HG02678 (cell line): ENCODE measurements at regions not wholly inside any gene's neighbourhood (a gene's known extent, or its start where the extent isn't known, plus 50 kb on each side); places are given as distances from the start of the nearest gene placed in this dataset.

Experiments
- ATAC-seq: cut with Tn5 transposase; IDR thresholded peaks from one replicate; pipeline ENCODE4 v1.9.1; 2021; ENCODE audit warnings: mild to moderate bottlenecking, moderate library complexity; ENCODE audit not compliant: unreplicated experiment

- no peak for ATAC-seq
These were observed 132.0 kb upstream of the KCNJ16 start for GRCh38 chr17:69943058-69943457.

GRCh38 chr17:69944406-69944805 is 130.6 kb upstream of the KCNJ16 start:
- ATAC-seq, result no peak

DNA sequence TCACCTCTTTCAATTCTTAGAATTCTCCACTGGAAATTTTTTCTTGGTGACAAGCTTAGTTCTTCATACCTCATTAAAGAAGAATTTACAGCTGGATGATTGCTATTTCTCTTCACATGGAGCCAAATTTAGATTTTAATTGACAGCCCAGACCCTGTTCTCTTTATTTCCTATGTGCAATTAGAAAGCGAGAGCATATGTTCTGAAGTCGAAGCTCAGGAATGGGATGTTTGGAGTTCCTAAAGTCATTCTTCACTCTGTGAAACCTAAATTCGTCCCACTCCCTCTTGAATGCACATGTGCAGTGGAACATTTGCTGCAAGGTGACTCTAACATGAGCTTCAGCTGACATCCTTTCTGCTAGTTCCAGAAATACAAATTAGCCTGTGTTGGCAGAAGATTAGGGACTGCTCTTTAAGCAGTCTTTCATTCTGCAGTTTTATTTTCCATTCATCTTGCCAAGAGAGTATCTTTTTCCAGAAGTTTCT is 129.3 kb upstream of the KCNJ16 start:
- ATAC-seq, result no peak

GRCh38 chr17:69947027-69947759 is 127.8 kb upstream of the KCNJ16 start:
- ATAC-seq, result no peak

- ATAC-seq, result no peak
These were observed 126.6 kb upstream of the KCNJ16 start for GRCh38 chr17:69948406-69948805.

- ATAC-seq, result no peak
These were observed 125.5 kb upstream of the KCNJ16 start for GRCh38 chr17:69949496-69949895.

GRCh38 chr17:69949973-69950695 is 124.9 kb upstream of the KCNJ16 start:
- ATAC-seq, result no peak

- ATAC-seq, result no peak
These were observed 124.2 kb upstream of the KCNJ16 start for GRCh38 chr17:69950701-69951418.

GRCh38 chr17:69954241-69954925 is 120.6 kb upstream of the KCNJ16 start:
- no peak for ATAC-seq

- no peak for ATAC-seq
These were observed 117.0 kb upstream of the KCNJ16 start for GRCh38 chr17:69958063-69958462.

- ATAC-seq, result no peak
These were observed 115.7 kb upstream of the KCNJ16 start for GRCh38 chr17:69959283-69959682.

DNA sequence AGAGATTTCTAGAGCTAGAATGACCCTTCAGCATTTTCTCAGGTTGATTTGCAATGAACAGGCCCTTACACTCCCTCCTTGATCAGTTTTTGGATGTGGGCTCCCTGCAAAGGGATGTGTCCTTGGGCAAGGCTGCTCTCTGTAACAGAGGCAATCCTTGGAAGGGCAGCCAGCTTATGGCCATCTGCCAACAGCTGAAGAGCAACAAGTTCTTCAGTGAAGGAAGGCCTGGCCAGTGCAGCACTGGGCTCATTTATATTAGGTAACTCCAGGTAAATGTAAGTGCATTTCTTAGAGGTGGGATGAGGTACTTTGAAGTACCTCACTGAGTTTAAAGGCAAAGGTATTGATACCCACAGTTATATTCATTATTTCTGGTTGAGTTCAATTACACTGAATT is 114.3 kb upstream of the KCNJ16 start:
- ATAC-seq, result no peak

DNA sequence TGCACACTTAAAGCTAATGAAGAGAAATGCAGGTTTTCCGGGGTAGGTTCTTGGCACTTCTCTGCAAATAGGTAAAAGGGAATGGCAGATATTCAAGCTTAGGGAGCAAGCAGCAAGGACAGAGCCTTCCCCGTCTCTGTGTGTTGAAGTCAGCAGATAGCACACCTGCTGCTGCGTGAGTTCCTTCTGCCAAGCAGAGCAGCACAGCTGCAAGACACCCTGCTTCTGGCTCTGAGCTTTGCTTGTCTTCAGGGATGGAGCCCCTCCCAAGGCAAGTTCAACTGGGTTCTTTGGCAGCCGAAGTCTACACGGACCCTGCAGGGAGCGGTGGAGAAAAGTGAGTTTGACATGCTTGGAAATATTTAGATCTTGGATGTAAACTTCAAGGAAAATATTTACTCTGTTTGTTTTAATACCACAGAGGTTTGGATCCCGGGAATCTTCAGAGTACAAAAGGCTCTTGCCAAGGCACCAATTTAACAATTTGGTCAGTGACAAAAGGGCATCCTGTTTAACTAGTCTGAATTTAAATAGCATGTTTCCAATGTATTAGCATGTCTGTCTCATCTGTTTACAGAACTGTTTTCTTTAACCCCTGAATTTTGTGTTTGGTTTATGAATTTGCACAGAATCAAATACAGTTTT is 113.4 kb upstream of the KCNJ16 start:
- no peak for ATAC-seq

GRCh38 chr17:69962436-69962995 is 112.5 kb upstream of the KCNJ16 start:
- ATAC-seq, result no peak

DNA sequence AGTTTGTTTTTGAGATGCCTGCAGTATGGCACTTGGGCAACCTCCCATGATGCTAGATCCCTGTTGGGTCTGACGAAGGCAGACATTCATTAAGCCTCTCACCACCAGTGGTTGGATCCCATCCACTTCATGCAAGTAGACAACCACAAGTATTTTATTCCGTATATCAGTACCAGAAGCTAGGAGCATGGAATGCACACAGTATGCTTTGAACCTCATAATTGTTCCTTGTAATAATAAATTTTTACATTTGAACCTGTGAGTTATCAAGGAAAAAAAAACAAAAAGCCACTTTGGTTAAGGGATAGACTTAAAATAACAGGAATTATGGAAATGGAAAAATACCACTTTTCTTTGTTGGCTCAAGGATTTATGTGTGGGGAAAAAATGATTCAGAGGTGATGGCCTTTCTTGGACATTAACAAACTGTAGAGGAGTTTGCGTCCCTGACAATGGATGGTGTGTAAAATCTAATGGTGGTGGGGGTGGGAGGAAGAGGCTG is 107.1 kb upstream of the KCNJ16 start:
- no peak for ATAC-seq

DNA sequence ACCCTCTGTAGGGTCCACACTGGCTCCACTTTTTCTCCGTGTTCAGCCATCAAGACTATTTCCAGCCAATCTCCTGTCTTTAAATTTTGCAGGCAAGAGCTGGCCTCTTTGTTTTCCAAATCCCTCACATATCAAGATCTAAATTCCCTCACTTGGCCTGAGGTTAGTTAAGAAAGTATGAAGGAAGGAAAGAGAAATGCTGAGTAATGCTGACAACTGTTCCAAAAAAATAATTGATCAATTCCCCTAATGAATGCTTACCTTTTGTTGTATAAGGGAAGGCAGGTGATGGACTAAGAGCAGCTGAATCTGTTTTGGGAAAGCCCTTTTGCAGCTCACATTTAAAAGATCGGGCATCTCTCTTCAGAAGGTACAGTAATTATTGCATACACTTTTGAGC is 105.1 kb upstream of the KCNJ16 start:
- ATAC-seq, result no peak

DNA sequence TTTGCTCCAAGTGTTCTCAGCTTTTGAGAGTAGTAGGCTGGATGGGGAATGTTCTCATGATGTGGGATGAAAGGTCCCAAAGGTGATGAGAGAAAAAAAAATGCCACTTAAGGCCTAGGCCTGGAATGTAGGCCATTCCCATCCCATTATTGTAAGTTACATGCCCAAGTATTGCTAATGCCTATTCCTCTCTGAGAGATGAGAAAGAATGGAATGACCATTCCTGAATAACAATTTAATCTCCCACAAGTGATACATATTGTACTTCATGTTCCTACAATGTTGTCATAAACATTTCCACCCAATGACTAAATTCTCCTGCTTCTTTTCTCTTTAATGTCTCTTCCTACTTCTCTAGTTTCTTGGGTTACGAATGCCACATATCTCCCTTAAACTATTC is 102.8 kb upstream of the KCNJ16 start:
- ATAC-seq, result no peak

DNA sequence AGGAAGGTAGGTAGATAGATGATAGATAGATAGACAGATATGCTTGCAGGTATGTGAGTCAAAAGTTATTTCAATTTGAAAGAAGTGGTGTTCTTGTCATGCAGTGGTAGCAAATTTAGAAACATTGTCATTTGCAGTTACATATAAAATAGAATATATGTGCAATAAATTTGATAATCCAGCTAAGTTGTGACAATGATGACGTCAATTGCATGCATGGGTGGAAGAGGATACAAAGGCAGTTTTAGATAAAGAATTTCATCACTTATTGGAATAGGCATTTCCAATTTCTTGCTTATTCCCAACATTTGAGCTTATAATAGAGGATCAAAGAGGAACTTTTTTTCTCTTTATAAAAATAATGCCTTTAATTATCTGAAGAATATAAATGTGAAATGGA is 99.2 kb upstream of the KCNJ16 start:
- no peak for ATAC-seq

GRCh38 chr17:69978056-69978646 is 96.9 kb upstream of the KCNJ16 start:
- ATAC-seq, result no peak

- ATAC-seq, result no peak
These were observed 93.6 kb upstream of the KCNJ16 start for GRCh38 chr17:69981441-69981840.
